ENCODE measurements at regions not wholly inside any gene's neighbourhood (a gene's known extent, or its start where the extent isn't known, plus 50 kb on each side); places are given as distances from the start of the nearest gene placed in this dataset.

- TF ChIP-seq, protein P1, sequence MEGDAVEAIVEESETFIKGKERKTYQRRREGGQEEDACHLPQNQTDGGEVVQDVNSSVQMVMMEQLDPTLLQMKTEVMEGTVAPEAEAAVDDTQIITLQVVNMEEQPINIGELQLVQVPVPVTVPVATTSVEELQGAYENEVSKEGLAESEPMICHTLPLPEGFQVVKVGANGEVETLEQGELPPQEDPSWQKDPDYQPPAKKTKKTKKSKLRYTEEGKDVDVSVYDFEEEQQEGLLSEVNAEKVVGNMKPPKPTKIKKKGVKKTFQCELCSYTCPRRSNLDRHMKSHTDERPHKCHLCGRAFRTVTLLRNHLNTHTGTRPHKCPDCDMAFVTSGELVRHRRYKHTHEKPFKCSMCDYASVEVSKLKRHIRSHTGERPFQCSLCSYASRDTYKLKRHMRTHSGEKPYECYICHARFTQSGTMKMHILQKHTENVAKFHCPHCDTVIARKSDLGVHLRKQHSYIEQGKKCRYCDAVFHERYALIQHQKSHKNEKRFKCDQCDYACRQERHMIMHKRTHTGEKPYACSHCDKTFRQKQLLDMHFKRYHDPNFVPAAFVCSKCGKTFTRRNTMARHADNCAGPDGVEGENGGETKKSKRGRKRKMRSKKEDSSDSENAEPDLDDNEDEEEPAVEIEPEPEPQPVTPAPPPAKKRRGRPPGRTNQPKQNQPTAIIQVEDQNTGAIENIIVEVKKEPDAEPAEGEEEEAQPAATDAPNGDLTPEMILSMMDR (conservative IDR thresholded peaks at IDR 0.05; ENCODE audit: low read depth, low read length), result no peak
- TF ChIP-seq EZH2 (IDR thresholded peaks at IDR 0.05; ENCODE audit: borderline replicate concordance, low read depth, low read length, poor library complexity, severe bottlenecking), result no peak
Observed at GRCh38 chr10:33982995-33983394, 648.5 kb upstream of the NRP1 start.
